Loucy (cell line): ENCODE measurements at regions not wholly inside any gene's neighbourhood (a gene's known extent, or its start where the extent isn't known, plus 50 kb on each side); places are given as distances from the start of the nearest gene placed in this dataset.
"Not testable (repeated sequence)": the region's sequence is repeated elsewhere in the genome, so short reads cannot be mapped to it uniquely, and the experiment has no call there.

Source experiments
- H2AFZ ChIP-seq: fragments of 200-600 bp; sonication (generic); 2 replicates; pipeline ENCODE4 v1.6.0; 2016; ENCODE audit warnings: antibody characterized with exemption, mild to moderate bottlenecking, low read length, moderate library complexity
- H3F3A ChIP-seq: fragments of 200-600 bp; 2 replicates; pipeline ENCODE4 v1.6.0; 2016; ENCODE audit warnings: antibody characterized with exemption, low read depth, mild to moderate bottlenecking
- H3K27me3 ChIP-seq: fragments of 200-600 bp; sonication (generic); 2 replicates; pipeline ENCODE4 v1.6.1; 2014; ENCODE audit warnings: low read length, mild to moderate bottlenecking; ENCODE audit not compliant: insufficient read depth, poor library complexity, severe bottlenecking
- H3K36me3 ChIP-seq: fragments of 200-600 bp; sonication (generic); 2 replicates; pipeline ENCODE4 v1.6.1; 2016; ENCODE audit warnings: low read length; ENCODE audit not compliant: insufficient read depth
- H3K4me1 ChIP-seq: fragments of 200-600 bp; sonication (generic); 2 replicates; pipeline ENCODE4 v1.5.1; 2014; ENCODE audit warnings: low read length, mild to moderate bottlenecking; ENCODE audit not compliant: insufficient read depth, poor library complexity, severe bottlenecking
- H3K4me2 ChIP-seq: fragments of 200-600 bp; sonication (generic); 2 replicates; pipeline ENCODE4 v1.6.0; 2014; ENCODE audit warnings: antibody characterized with exemption, low read length, low read depth, mild to moderate bottlenecking; ENCODE audit not compliant: poor library complexity, severe bottlenecking
- H3K4me3 ChIP-seq: fragments of 200-600 bp; sonication (generic); 2 replicates; pipeline ENCODE4 v1.5.1; 2014; ENCODE audit warnings: low read length, mild to moderate bottlenecking, mixed read lengths; ENCODE audit not compliant: poor library complexity, severe bottlenecking
- H3K79me2 ChIP-seq: fragments of 200-600 bp; sonication (generic); 2 replicates; pipeline ENCODE4 v1.6.1; 2014; ENCODE audit warnings: low read length; ENCODE audit not compliant: insufficient read depth
- H3K9ac ChIP-seq: fragments of 200-600 bp; sonication (generic); 2 replicates; pipeline ENCODE4 v1.6.0; 2014; ENCODE audit warnings: mild to moderate bottlenecking, low read depth, low read length, moderate library complexity; ENCODE audit not compliant: poor library complexity, severe bottlenecking
- H3K9me2 ChIP-seq: fragments of 200-600 bp; sonication (generic); replicated peaks from 2 replicates; pipeline ENCODE4 v1.6.1; 2016; ENCODE audit warnings: low read depth, low read length, mixed read lengths
- H3K9me3 ChIP-seq: fragments of 200-600 bp; sonication (generic); 2 replicates; pipeline ENCODE4 v1.6.1; 2014; ENCODE audit warnings: mild to moderate bottlenecking, antibody characterized with exemption, low read length, low read depth; ENCODE audit not compliant: insufficient read depth
- H4K20me1 ChIP-seq: fragments of 200-600 bp; sonication (generic); 2 replicates; pipeline ENCODE4 v1.6.0; 2014; ENCODE audit warnings: antibody characterized with exemption, low read length, mild to moderate bottlenecking; ENCODE audit not compliant: insufficient read depth, poor library complexity, severe bottlenecking
- EZH2phosphoT487 ChIP-seq: fragments of 200-600 bp; IDR thresholded peaks from 2 replicates; pipeline ENCODE4 v1.6.1; 2018; ENCODE audit warnings: antibody characterized with exemption, mild to moderate bottlenecking, moderate library complexity, borderline replicate concordance
- TF ChIP-seq, protein P1 (sequence below): fragments of 200-600 bp; sonication (generic); conservative IDR thresholded peaks from 2 replicates; pipeline ENCODE4 v1.5.1; 2014; ENCODE audit warnings: mild to moderate bottlenecking, antibody characterized with exemption, low read length

DNA sequence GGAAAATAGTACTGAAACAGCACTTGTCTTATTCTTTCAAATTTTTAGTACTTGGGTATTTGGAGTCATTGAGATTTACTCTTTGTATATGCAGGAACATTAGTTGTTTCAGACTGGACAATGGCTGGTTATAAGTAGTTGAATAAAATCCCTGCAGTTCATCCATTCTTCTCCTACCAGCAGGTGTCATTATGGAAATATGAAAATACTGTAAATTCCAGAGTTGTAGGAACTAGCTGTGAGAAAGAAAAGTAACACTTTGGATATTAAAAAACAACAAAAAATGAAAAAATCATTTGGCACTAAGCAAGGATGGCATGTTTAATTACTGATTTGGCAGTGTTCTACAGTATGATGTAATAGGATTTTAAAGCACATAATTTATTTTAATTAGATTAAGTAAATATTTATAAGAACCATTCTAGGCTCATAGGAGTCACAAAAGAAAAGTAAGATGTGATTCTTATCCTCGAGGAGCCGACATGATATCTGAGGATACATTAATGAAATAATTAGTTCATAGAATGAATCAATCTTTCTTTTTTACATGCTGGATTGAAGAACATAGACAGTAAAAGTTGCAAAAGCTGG, 155.3 kb downstream of the KCNRG start:
- no peaks in the 10 kb centered on the region for H3K9me2 ChIP-seq
- no peak overlapping the region for H3K4me2 ChIP-seq
- no peaks in the 10 kb centered on the region for H3K79me2 ChIP-seq
- H3K27me3 ChIP-seq: no peaks in the 10 kb centered on the region
- H3K4me3 ChIP-seq: no peak overlapping the region
- no peak overlapping the region for H3K9ac ChIP-seq
- TF ChIP-seq EZH2phosphoT487: no peak
- TF ChIP-seq, protein P1, sequence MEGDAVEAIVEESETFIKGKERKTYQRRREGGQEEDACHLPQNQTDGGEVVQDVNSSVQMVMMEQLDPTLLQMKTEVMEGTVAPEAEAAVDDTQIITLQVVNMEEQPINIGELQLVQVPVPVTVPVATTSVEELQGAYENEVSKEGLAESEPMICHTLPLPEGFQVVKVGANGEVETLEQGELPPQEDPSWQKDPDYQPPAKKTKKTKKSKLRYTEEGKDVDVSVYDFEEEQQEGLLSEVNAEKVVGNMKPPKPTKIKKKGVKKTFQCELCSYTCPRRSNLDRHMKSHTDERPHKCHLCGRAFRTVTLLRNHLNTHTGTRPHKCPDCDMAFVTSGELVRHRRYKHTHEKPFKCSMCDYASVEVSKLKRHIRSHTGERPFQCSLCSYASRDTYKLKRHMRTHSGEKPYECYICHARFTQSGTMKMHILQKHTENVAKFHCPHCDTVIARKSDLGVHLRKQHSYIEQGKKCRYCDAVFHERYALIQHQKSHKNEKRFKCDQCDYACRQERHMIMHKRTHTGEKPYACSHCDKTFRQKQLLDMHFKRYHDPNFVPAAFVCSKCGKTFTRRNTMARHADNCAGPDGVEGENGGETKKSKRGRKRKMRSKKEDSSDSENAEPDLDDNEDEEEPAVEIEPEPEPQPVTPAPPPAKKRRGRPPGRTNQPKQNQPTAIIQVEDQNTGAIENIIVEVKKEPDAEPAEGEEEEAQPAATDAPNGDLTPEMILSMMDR: peak; percentile 40; the same call in 1 of the 2 replicates
- H3K4me1 ChIP-seq: no peaks in the 10 kb centered on the region
- no peaks in the 10 kb centered on the region for H3K36me3 ChIP-seq
- no peaks in the 10 kb centered on the region for H4K20me1 ChIP-seq
- no peaks in the 10 kb centered on the region for H3K9me3 ChIP-seq
- no peak overlapping the region for H2AFZ ChIP-seq
- H3F3A ChIP-seq: peaks cover 5% of the 10 kb centered on the region; the same call in 1 of the 2 replicates

DNA sequence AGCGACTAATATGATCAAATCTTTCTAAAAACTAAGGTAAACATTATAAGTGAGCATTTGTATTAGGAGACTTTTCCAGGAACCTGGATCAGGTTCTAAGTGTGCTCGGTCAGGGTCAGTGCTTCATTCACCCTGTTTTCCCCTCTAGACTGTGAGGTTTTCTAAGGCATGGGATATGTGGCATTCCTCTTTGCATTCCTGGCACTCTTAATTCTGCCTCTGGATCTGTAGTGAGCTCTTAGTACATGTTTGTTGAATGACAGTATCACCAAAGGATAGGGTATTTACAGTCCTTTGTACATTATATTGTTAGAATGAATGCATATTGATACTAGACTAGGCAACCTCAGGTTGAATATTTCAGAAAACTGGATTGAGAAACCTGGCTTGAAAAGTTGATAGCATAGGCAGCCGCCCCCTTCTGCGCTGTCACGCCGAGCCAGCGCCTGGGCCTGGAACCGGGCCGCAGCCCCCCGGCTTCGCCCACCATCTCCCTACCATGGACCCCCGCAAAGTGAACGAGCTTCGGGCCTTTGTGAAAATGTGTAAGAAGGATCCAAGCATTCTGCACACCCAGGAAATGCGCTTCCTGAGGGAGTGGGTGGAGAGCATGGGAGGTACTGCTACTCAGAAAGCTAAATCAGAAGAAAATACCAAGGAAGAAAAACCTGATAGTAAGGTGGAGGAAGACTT, 156.5 kb downstream of the KCNRG start:
- no peaks in the 10 kb centered on the region for H3K9me3 ChIP-seq
- no peaks in the 10 kb centered on the region for H3K36me3 ChIP-seq
- no peak overlapping the region for H3K4me3 ChIP-seq
- H3K27me3 ChIP-seq: no peaks in the 10 kb centered on the region
- no peaks in the 10 kb centered on the region for H3K4me1 ChIP-seq
- no peak overlapping the region for H3K4me2 ChIP-seq
- no peak overlapping the region for H3K9ac ChIP-seq
- TF ChIP-seq, protein P1: no peak
- TF ChIP-seq EZH2phosphoT487: no peak
- peaks cover 5% of the 10 kb centered on the region; the same call in 1 of the 2 replicates for H3F3A ChIP-seq
- H4K20me1 ChIP-seq: no peaks in the 10 kb centered on the region
- H3K79me2 ChIP-seq: no peaks in the 10 kb centered on the region
- no peaks in the 10 kb centered on the region for H3K9me2 ChIP-seq
- no peak overlapping the region for H2AFZ ChIP-seq

DNA sequence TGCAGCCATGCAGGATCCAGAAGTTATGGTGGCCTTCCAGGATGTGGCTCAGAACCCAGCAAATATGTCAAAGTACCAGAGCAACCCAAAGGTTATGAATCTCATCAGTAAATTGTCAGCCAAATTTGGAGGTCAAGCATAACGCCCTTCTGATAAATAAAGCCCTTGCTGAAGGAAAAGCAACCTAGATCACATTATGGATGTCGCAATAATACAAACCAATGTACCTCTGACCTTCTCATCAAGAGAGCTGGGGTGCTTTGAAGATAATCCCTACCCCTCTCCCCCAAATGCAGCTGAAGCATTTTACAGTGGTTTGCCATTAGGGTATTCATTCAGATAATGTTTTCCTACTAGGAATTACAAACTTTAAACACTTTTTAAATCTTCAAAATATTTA, 157.8 kb downstream of the KCNRG start:
- not testable (repeated sequence) for H3K9ac ChIP-seq, H3K36me3 ChIP-seq, H3K27me3 ChIP-seq, H3F3A ChIP-seq, H3K9me2 ChIP-seq, H3K4me3 ChIP-seq, H3K79me2 ChIP-seq, H4K20me1 ChIP-seq, H3K4me2 ChIP-seq, H3K9me3 ChIP-seq, H2AFZ ChIP-seq, H3K4me1 ChIP-seq

DNA sequence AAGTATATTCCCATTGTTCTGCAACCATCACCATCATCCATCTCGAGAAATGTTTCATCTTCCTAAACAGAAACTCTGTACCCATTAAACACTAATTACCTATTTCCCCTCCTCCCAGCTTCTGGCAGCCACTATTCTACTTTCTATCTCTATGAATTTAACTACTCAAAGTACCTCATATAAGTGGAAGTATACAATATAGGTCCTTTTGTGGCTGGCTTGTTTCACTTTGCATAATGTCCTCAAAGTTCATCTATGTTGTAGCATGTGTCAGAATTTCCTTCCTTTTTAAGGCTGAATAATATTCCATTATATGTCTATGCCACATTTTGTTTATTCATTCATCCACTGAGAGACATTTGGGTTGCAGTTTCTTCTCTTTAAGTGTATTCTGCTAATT, 159.4 kb downstream of the KCNRG start:
- TF ChIP-seq, protein P1: no peak
- TF ChIP-seq EZH2phosphoT487: no peak
- no peaks in the 10 kb centered on the region for H3K79me2 ChIP-seq
- no peak overlapping the region for H3K4me3 ChIP-seq
- H2AFZ ChIP-seq: no peak overlapping the region
- H3K9me2 ChIP-seq: no peaks in the 10 kb centered on the region
- H3K27me3 ChIP-seq: no peaks in the 10 kb centered on the region
- H4K20me1 ChIP-seq: no peaks in the 10 kb centered on the region
- no peaks in the 10 kb centered on the region for H3K9me3 ChIP-seq
- H3K9ac ChIP-seq: no peak overlapping the region
- H3F3A ChIP-seq: peaks cover 5% of the 10 kb centered on the region; the same call in 1 of the 2 replicates
- no peaks in the 10 kb centered on the region for H3K36me3 ChIP-seq
- no peaks in the 10 kb centered on the region for H3K4me1 ChIP-seq
- no peak overlapping the region for H3K4me2 ChIP-seq
